ENCODE measurements at regions not wholly inside any gene's neighbourhood (a gene's known extent, or its start where the extent isn't known, plus 50 kb on each side); places are given as distances from the start of the nearest gene placed in this dataset.

GRCh38 chr16:54459509-54460262, 173.1 kb upstream of the IRX3 start:
- TF ChIP-seq USF1 (IDR thresholded peaks at IDR 0.05): no peak
- no peak for TF ChIP-seq YY1 (IDR thresholded peaks at IDR 0.05; ENCODE audit: low read depth)
- no peak for TF ChIP-seq TEAD4 (IDR thresholded peaks at IDR 0.05)
- no peak for TF ChIP-seq EGR1 (IDR thresholded peaks at IDR 0.05)
- TF ChIP-seq MAX (IDR thresholded peaks at IDR 0.05): no peak
- TF ChIP-seq TCF12 (IDR thresholded peaks at IDR 0.05; ENCODE audit: low read depth): no peak
- no peak for TF ChIP-seq CREB1 (IDR thresholded peaks at IDR 0.05; ENCODE audit: low read depth)
- TF ChIP-seq REST (IDR thresholded peaks at IDR 0.05; ENCODE audit: low read depth): no peak
- no peak for TF ChIP-seq EP300 (IDR thresholded peaks at IDR 0.05; ENCODE audit: borderline replicate concordance)
- no peak for TF ChIP-seq CEBPB (IDR thresholded peaks at IDR 0.05)
- TF ChIP-seq ZBTB7A (IDR thresholded peaks at IDR 0.05; ENCODE audit: low read depth): no peak
- no peak for TF ChIP-seq NFIC (IDR thresholded peaks at IDR 0.05)
- no peak for TF ChIP-seq FOXM1 (IDR thresholded peaks at IDR 0.05; ENCODE audit: borderline replicate concordance, low read depth)
- no peak for TF ChIP-seq TAF1 (IDR thresholded peaks at IDR 0.05; ENCODE audit: low read depth)
- TF ChIP-seq RAD21 (IDR thresholded peaks at IDR 0.05; ENCODE audit: low read depth): no peak

- TF ChIP-seq YY1 (IDR thresholded peaks at IDR 0.05; ENCODE audit: low read depth) (no peak), CREB1 (IDR thresholded peaks at IDR 0.05; ENCODE audit: low read depth) (no peak), REST (IDR thresholded peaks at IDR 0.05; ENCODE audit: low read depth) (no peak), MAX (IDR thresholded peaks at IDR 0.05) (no peak), RAD21 (IDR thresholded peaks at IDR 0.05; ENCODE audit: low read depth) (no peak)
These were observed 172.3 kb upstream of the IRX3 start for GRCh38 chr16:54458923-54459322.

GRCh38 chr16:54456291-54456690, 169.7 kb upstream of the IRX3 start:
- TF ChIP-seq FOXM1 (IDR thresholded peaks at IDR 0.05; ENCODE audit: borderline replicate concordance, low read depth) (no peak), REST (IDR thresholded peaks at IDR 0.05; ENCODE audit: low read depth) (no peak), EGR1 (IDR thresholded peaks at IDR 0.05) (no peak), TCF12 (IDR thresholded peaks at IDR 0.05; ENCODE audit: low read depth) (no peak), CEBPB (IDR thresholded peaks at IDR 0.05) (no peak), CREB1 (IDR thresholded peaks at IDR 0.05; ENCODE audit: low read depth) (no peak), RAD21 (IDR thresholded peaks at IDR 0.05; ENCODE audit: low read depth) (no peak), YY1 (IDR thresholded peaks at IDR 0.05; ENCODE audit: low read depth) (no peak), NFIC (IDR thresholded peaks at IDR 0.05) (no peak), EP300 (IDR thresholded peaks at IDR 0.05; ENCODE audit: borderline replicate concordance) (no peak), MAX (IDR thresholded peaks at IDR 0.05) (no peak), ZBTB7A (IDR thresholded peaks at IDR 0.05; ENCODE audit: low read depth) (no peak), TEAD4 (IDR thresholded peaks at IDR 0.05) (no peak), TAF1 (IDR thresholded peaks at IDR 0.05; ENCODE audit: low read depth) (no peak), USF1 (IDR thresholded peaks at IDR 0.05) (no peak)

- no peak for TF ChIP-seq RAD21 (IDR thresholded peaks at IDR 0.05; ENCODE audit: low read depth)
- TF ChIP-seq YY1 (IDR thresholded peaks at IDR 0.05; ENCODE audit: low read depth): no peak
- TF ChIP-seq TEAD4 (IDR thresholded peaks at IDR 0.05): no peak
- TF ChIP-seq TCF12 (IDR thresholded peaks at IDR 0.05; ENCODE audit: low read depth): no peak
- TF ChIP-seq MAX (IDR thresholded peaks at IDR 0.05): no peak
- TF ChIP-seq EP300 (IDR thresholded peaks at IDR 0.05; ENCODE audit: borderline replicate concordance): no peak
- TF ChIP-seq FOXM1 (IDR thresholded peaks at IDR 0.05; ENCODE audit: borderline replicate concordance, low read depth): no peak
- no peak for TF ChIP-seq ZBTB7A (IDR thresholded peaks at IDR 0.05; ENCODE audit: low read depth)
- no peak for TF ChIP-seq CEBPB (IDR thresholded peaks at IDR 0.05)
- no peak for TF ChIP-seq REST (IDR thresholded peaks at IDR 0.05; ENCODE audit: low read depth)
- TF ChIP-seq CREB1 (IDR thresholded peaks at IDR 0.05; ENCODE audit: low read depth): no peak
- no peak for TF ChIP-seq EGR1 (IDR thresholded peaks at IDR 0.05)
- no peak for TF ChIP-seq NFIC (IDR thresholded peaks at IDR 0.05)
- TF ChIP-seq TAF1 (IDR thresholded peaks at IDR 0.05; ENCODE audit: low read depth): no peak
- no peak for TF ChIP-seq USF1 (IDR thresholded peaks at IDR 0.05)
These were observed 168.6 kb upstream of the IRX3 start for GRCh38 chr16:54455030-54455725.
